A549 (cell line): ENCODE measurements at regions not wholly inside any gene's neighbourhood (a gene's known extent, or its start where the extent isn't known, plus 50 kb on each side); places are given as distances from the start of the nearest gene placed in this dataset.
"Not testable (repeated sequence)": the region's sequence is repeated elsewhere in the genome, so short reads cannot be mapped to it uniquely, and the experiment has no call there.

ENCODE experiments used
- BHLHE40 ChIP-seq: IDR thresholded peaks from 2 replicates; pipeline ENCODE4 v1.6.1; 2012; ENCODE audit warnings: low read depth, low read length, inconsistent platforms
- HOXA7 ChIP-seq: fragments of 250-450 bp; sonication (Bioruptor Pico); IDR thresholded peaks from 2 replicates; pipeline ENCODE4 v1.5.0; 2020; ENCODE audit warnings: mild to moderate bottlenecking, moderate library complexity
- JUN ChIP-seq, 2 experiments: fragments of >200 bp; sonication (Bioruptor Twin); formaldehyde crosslinking; IDR thresholded peaks; 2 replicates in 1 of 2; 3 replicates in 1 of 2; pipeline ENCODE4 v1.6.1; 2016 to 2017
- KDM1A ChIP-seq: fragments of 200-600 bp; sonication (generic); IDR thresholded peaks from 2 replicates; pipeline ENCODE4 v1.6.1; 2016; ENCODE audit warnings: low read depth, mild to moderate bottlenecking
- POLR2A ChIP-seq: IDR thresholded peaks from 2 replicates; pipeline ENCODE4 v1.6.1; 2012; ENCODE audit warnings: mild to moderate bottlenecking, low read length
- RCOR1 ChIP-seq: fragments of 150-350 bp; IDR thresholded peaks from 2 replicates; pipeline ENCODE4 v1.6.1; 2014; ENCODE audit warnings: antibody characterized with exemption, low read length, low read depth
- RFX5 ChIP-seq: fragments of 450-650 bp; IDR thresholded peaks from 2 replicates; pipeline ENCODE4 v1.7.1; 2014; ENCODE audit warnings: antibody characterized with exemption, mild to moderate bottlenecking, moderate library complexity
- TF ChIP-seq, protein P1 (sequence below): fragments of >200 bp; sonication (Bioruptor Twin); formaldehyde crosslinking; IDR thresholded peaks from 3 replicates; pipeline ENCODE4 v1.6.1; 2016
- TF ChIP-seq, protein P2 (sequence below): fragments of >200 bp; sonication (Bioruptor Twin); formaldehyde crosslinking; IDR thresholded peaks from 3 replicates; pipeline ENCODE4 v1.5.1; 2016

DNA sequence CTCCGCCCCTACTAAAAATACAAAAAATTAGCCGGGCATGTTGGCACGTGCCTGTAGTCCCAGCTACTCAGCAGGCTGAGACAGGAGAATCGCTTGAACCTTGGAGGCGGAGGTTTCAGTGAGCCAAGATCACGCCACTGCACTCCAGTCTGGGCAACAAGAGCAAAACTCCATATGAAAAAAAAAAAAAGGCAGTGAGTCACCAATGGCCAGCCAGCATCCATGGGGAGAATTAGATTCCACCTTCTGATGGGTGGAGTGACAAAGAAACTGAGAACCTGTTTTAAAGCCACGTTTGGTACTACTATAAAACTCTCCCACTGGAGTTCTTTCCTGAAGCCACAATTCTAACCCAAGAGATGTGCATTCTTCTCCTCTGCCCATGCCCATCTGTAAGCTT, 81.7 kb downstream of the ACTL7B start:
- not testable (repeated sequence) for TF ChIP-seq POLR2A; RCOR1; BHLHE40; RFX5; HOXA7 (CRISPR knock-in tag); JUN (IDR thresholded peaks at IDR 0.05); KDM1A
- TF ChIP-seq, protein P1, sequence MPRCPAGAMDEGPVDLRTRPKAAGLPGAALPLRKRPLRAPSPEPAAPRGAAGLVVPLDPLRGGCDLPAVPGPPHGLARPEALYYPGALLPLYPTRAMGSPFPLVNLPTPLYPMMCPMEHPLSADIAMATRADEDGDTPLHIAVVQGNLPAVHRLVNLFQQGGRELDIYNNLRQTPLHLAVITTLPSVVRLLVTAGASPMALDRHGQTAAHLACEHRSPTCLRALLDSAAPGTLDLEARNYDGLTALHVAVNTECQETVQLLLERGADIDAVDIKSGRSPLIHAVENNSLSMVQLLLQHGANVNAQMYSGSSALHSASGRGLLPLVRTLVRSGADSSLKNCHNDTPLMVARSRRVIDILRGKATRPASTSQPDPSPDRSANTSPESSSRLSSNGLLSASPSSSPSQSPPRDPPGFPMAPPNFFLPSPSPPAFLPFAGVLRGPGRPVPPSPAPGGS = not testable (repeated sequence)
- TF ChIP-seq, protein P2, sequence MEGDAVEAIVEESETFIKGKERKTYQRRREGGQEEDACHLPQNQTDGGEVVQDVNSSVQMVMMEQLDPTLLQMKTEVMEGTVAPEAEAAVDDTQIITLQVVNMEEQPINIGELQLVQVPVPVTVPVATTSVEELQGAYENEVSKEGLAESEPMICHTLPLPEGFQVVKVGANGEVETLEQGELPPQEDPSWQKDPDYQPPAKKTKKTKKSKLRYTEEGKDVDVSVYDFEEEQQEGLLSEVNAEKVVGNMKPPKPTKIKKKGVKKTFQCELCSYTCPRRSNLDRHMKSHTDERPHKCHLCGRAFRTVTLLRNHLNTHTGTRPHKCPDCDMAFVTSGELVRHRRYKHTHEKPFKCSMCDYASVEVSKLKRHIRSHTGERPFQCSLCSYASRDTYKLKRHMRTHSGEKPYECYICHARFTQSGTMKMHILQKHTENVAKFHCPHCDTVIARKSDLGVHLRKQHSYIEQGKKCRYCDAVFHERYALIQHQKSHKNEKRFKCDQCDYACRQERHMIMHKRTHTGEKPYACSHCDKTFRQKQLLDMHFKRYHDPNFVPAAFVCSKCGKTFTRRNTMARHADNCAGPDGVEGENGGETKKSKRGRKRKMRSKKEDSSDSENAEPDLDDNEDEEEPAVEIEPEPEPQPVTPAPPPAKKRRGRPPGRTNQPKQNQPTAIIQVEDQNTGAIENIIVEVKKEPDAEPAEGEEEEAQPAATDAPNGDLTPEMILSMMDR = not testable (repeated sequence)
